ENCODE measurements at regions not wholly inside any gene's neighbourhood (a gene's known extent, or its start where the extent isn't known, plus 50 kb on each side); places are given as distances from the start of the nearest gene placed in this dataset.
"Not testable (repeated sequence)": the region's sequence is repeated elsewhere in the genome, so short reads cannot be mapped to it uniquely, and the experiment has no call there.

DNA sequence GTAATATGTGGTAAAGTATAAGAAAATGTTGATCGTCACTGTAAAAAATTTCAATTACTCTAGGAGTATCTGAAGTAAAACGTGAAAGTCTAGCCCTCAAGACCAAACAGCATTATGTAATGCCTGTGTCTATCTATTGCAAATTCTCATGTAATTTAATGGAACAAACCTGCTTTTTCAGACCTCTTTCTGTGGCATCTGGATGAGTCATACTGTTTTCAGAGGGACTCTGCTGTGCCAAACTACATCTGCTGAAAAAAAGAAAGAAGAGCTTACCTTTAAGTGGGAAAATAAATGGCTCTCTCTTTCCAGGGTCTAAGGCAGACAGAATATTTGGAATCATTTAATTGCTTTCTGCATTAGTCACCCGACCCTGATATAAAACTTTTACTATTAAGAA lies 89.8 kb upstream of the ARMCX2 start:
- Mint-ChIP-seq H3K27ac (no peak overlapping the region), H3K27me3 (no peaks in the 10 kb centered on the region), H3K9me3 (ENCODE audit: low read depth) (peaks cover 13% of the 10 kb centered on the region), H3K36me3 (ENCODE audit: insufficient read depth) (no peaks in the 10 kb centered on the region), H3K4me1 (ENCODE audit: low read depth) (no peaks in the 10 kb centered on the region), H3K4me3 (ENCODE audit: low read depth) (no peak overlapping the region)
- no peak for DNase-seq (ENCODE audit: low spot score, unreplicated experiment)
- TF ChIP-seq, protein P1, sequence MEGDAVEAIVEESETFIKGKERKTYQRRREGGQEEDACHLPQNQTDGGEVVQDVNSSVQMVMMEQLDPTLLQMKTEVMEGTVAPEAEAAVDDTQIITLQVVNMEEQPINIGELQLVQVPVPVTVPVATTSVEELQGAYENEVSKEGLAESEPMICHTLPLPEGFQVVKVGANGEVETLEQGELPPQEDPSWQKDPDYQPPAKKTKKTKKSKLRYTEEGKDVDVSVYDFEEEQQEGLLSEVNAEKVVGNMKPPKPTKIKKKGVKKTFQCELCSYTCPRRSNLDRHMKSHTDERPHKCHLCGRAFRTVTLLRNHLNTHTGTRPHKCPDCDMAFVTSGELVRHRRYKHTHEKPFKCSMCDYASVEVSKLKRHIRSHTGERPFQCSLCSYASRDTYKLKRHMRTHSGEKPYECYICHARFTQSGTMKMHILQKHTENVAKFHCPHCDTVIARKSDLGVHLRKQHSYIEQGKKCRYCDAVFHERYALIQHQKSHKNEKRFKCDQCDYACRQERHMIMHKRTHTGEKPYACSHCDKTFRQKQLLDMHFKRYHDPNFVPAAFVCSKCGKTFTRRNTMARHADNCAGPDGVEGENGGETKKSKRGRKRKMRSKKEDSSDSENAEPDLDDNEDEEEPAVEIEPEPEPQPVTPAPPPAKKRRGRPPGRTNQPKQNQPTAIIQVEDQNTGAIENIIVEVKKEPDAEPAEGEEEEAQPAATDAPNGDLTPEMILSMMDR (IDR thresholded peaks at IDR 0.05; ENCODE audit: unreplicated experiment), result no peak

DNA sequence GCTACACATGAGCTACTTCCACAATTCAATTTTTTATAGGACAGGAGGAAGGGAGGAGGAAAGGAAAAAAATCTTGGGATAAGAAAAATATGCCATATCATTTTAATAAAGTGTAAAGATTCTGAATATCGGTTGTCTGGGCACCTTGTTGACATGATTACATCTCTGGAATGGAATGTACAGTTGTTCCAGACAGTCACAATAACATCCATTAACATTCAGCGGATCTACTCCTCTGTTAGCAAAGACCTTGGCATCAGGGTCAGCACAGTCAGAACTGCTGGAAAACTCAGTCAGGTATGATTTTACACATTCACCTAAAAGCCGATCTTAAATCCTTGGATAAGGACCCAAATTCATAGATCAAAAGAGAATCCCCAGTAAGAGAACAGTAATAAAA lies 85.4 kb upstream of the ARMCX2 start:
- no peaks in the 10 kb centered on the region for H3K9me3 Mint-ChIP-seq (ENCODE audit: low read depth)
- TF ChIP-seq, protein P1 (IDR thresholded peaks at IDR 0.05; ENCODE audit: unreplicated experiment), result no peak

DNA sequence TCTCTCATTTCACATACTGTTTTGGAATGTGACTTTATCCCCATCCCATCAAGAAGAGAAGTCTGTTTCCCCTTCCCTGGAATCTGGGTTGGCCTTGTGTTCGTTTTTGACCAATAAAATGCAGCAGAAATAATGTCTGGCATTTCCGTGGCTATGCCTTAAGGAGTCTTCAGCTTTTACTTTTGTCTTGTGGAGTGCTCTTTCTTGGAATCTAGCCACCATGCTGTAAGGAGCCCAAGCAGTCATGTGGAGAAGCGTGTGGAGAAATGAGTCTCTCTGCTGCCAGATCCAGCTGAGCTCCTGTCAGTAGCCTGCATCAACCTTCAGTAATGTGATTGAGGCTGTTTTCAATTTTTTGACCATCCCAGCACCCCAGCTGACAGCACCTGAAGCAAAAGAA lies 84.4 kb upstream of the ARMCX2 start:
- Mint-ChIP-seq H3K27ac (no peak overlapping the region), H3K4me1 (ENCODE audit: low read depth) (no peaks in the 10 kb centered on the region), H3K27me3 (no peaks in the 10 kb centered on the region), H3K36me3 (ENCODE audit: insufficient read depth) (no peaks in the 10 kb centered on the region), H3K4me3 (ENCODE audit: low read depth) (no peak overlapping the region), H3K9me3 (ENCODE audit: low read depth) (no peaks in the 10 kb centered on the region)
- no peak for DNase-seq (ENCODE audit: low spot score, unreplicated experiment)
- TF ChIP-seq, protein P1 (IDR thresholded peaks at IDR 0.05; ENCODE audit: unreplicated experiment), result no peak

More for the DNA sequence above, 85.4 kb upstream of the ARMCX2 start:
- Mint-ChIP-seq H3K27me3 (no peaks in the 10 kb centered on the region), H3K27ac (no peak overlapping the region), H3K4me1 (ENCODE audit: low read depth) (no peaks in the 10 kb centered on the region), H3K36me3 (ENCODE audit: insufficient read depth) (no peaks in the 10 kb centered on the region), H3K4me3 (ENCODE audit: low read depth) (no peak overlapping the region)
- no peak for DNase-seq (ENCODE audit: low spot score, unreplicated experiment)

DNA sequence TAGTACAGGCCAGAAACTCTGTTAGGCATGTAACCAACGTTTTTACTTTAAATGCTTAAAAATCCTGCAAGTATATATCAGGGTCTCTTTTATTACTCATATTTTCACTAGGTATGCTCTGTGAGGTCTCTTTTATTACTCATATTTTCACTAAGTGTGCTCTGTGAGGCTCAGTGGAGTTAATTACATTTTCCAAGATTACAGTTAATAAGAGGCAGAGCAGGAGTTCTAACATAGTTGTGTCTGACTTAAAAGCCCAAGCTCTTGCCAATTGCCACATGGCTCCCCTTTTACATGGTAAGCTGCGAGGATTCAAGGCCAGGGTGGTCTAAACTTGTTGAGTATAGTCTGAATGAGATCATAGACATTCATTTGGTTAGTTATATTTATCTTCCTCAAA lies 81.0 kb upstream of the ARMCX2 start:
- H3K9me3 Mint-ChIP-seq (ENCODE audit: low read depth), result peaks cover 8% of the 10 kb centered on the region
- no peak for DNase-seq (ENCODE audit: low spot score, unreplicated experiment)
- no peaks in the 10 kb centered on the region for H3K27me3 Mint-ChIP-seq
- H3K4me3 Mint-ChIP-seq (ENCODE audit: low read depth), result no peak overlapping the region
- TF ChIP-seq, protein P1 (IDR thresholded peaks at IDR 0.05; ENCODE audit: unreplicated experiment), result no peak
- H3K4me1 Mint-ChIP-seq (ENCODE audit: low read depth), result no peaks in the 10 kb centered on the region
- no peak overlapping the region for H3K27ac Mint-ChIP-seq
- no peaks in the 10 kb centered on the region for H3K36me3 Mint-ChIP-seq (ENCODE audit: insufficient read depth)

DNA sequence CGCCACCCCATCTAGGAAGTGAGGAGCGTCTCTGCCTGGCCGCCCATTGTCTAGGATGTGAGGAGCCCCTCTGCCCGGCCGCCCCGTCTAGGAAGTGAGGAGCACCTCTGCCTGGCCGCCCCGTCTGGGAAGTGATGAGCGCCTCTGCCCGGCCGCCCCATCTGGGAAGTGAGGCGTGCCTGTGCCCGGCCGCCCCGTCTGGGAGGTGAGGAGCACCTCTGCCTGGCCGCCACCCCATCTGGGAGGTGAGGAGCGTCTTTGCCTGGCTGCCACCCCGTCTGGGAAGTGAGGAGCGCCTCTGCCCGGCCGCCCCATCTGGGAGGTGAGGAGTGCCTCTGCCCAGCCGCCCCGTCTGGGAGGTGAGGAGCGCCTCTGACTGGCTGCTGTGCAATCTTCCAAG lies 79.2 kb upstream of the ARMCX2 start:
- H3K36me3 Mint-ChIP-seq (ENCODE audit: insufficient read depth); H3K27me3 Mint-ChIP-seq; H3K4me3 Mint-ChIP-seq (ENCODE audit: low read depth); H3K9me3 Mint-ChIP-seq (ENCODE audit: low read depth); H3K4me1 Mint-ChIP-seq (ENCODE audit: low read depth); H3K27ac Mint-ChIP-seq; DNase-seq (ENCODE audit: low spot score, unreplicated experiment): not testable (repeated sequence)

DNA sequence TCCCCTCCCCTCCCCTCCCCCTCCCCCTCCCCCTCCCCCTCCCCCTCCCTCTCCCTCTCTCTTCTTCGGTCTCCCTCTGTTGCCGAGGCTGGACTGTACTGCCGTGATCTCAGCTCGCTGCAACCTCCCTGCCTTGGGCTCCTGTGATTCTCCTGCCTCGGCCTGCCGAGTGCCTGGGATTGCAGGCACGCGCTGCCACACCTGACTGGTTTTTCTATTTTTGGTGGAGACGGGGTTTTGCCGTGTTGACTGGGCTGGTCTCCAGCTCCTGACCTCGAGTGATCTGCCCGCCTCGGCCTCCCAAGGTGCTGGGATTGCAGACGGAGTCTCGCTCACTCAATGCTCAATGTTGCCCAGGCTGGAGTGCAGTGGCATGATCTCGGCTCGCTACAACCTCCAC lies 78.8 kb upstream of the ARMCX2 start:
- H3K9me3 Mint-ChIP-seq (ENCODE audit: low read depth); H3K36me3 Mint-ChIP-seq (ENCODE audit: insufficient read depth); H3K4me1 Mint-ChIP-seq (ENCODE audit: low read depth); DNase-seq (ENCODE audit: low spot score, unreplicated experiment); H3K27me3 Mint-ChIP-seq; H3K4me3 Mint-ChIP-seq (ENCODE audit: low read depth); H3K27ac Mint-ChIP-seq: not testable (repeated sequence)

Data from progenitor cell of endocrine pancreas (in vitro differentiated cells).